HG03108 (cell line): ENCODE measurements at regions not wholly inside any gene's neighbourhood (a gene's known extent, or its start where the extent isn't known, plus 50 kb on each side); places are given as distances from the start of the nearest gene placed in this dataset.

Experiments
- ATAC-seq: cut with Tn5 transposase; IDR thresholded peaks from one replicate; pipeline ENCODE4 v1.9.1; 2021; ENCODE audit warnings: moderate library complexity; ENCODE audit not compliant: unreplicated experiment

DNA sequence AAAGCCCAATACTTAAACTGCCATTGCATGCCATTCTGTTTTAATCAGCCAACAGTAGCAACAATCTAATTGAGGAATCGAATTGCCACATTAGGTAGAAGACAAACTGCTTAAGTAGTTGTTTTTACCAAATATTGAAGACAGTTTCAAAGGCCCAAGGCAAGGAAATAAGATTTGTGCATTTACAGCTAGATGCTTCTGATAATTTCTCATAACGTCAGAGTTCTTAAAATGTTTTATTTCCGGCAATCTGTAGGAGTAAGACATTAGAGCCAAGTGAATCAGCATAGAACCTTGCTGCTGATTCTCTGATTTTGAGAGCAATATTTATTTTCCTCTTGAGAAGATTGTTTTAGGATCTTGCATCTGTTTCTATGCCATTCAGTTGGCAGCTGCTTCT is 174.3 kb downstream of the RBM43 start:
- no peak for ATAC-seq

GRCh38 chr2:151085181-151085611 is 176.5 kb downstream of the RBM43 start:
- ATAC-seq, result no peak

GRCh38 chr2:151083856-151084795 is 177.5 kb downstream of the RBM43 start:
- ATAC-seq, result no peak

GRCh38 chr2:151078889-151079288 is 182.8 kb downstream of the RBM43 start:
- ATAC-seq, result no peak

DNA sequence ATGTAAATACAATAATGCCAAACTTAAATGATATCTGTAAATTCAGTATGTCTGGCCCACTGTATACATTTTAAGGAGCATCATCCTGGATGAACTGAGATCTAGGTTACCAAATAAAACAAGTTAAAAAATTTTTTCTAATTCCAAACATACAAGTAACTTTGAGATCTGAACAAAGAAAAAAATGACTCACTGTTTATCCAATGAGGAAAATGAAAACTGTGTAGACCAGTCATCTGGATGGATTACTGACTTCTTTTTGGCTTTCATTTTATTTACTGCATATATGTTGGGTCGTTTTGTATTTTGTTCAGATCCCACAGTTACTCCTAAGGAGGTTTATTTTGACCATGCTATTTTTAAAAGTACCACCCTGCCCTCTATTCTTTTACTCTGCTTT is 189.8 kb downstream of the RBM43 start:
- no peak for ATAC-seq

DNA sequence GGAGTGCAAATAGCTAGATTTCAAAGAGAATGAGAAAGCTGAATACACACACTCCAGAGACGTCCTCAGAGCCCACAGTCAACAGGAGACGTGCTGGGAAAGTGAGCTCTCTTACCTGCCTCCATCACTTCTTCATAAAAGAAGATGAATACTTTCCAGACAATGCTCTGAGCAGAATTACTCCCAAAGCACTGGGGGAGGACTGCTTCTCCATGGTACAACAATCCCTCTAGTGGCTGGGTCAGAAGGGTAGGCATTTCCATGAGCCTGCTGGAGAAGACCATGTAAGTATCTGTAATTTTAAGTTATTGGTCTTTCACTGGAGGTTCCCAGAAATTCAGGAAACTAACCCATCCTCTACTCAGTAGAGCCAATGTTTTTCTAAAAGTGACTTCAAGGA is 190.3 kb downstream of the RBM43 start:
- ATAC-seq, result no peak

DNA sequence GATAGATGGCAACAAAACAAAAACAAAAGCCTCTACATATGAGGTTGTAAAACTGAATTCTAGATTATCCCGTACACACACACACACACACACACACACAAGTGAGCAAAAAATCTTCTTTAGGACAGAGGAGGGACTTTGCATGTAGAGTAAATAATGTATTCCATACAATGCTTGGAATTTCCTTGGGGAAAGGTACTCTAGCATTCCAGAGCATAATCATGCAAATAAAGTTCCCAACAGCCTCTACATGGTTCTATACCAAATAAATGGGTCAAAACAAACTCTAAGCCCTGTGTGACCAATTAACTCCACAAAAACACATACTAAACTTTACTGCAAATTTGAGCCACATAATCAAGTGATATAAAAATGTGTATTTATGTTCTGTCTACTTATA is 191.4 kb downstream of the RBM43 start:
- no peak for ATAC-seq

DNA sequence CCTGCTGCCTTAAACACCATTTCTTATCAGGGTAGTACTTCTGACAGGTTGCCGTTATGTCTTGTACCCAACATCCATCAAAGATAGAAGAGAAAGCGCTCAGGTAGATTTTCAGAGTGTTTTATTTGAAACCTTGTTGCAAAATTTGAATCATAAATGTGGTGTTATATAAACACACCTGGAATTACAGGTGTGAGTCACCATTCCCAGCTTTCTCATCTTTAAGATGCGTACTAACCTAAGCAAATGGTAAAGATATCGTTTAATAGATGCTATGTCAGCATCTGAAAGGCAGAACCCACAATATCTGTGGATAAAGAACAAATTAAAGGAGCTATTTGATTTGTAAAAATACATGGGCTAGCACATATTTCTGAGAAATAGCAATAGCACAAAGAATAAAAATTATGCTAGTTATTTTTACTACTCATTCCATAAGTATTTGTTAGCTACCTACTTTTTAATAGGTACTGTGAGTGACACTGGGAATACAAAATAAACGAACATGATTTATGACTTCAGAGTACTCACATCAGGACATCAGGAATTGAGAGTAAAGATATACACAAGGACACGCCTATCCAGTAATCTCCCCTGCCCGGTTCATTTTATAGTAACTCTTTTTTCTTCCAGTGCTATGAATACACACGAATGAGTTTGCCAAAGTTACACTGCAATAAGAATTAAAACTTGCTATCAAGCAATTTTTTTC is 193.8 kb downstream of the RBM43 start:
- ATAC-seq, result no peak

- ATAC-seq, result no peak
These were observed 198.4 kb downstream of the RBM43 start for GRCh38 chr2:151063271-151063670.

DNA sequence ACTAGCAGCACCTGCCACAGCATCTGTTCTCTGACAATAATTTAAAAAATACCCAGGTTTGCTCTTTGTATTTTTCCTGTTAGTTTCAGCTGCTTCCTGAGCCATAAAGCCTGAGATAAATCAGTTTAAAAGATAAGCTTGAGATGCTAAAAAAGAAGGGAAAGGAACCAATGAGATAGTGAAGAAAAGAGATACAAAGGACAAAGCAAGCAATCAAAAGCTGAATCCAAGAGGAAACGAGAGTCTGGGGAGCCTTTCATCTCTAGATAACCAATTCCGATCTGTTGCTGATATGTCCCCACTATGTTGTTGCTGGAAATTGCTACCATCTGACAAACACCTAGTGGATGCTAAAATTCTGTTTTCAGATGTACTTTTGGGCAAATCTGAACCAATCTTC is 201.4 kb downstream of the RBM43 start:
- no peak for ATAC-seq

DNA sequence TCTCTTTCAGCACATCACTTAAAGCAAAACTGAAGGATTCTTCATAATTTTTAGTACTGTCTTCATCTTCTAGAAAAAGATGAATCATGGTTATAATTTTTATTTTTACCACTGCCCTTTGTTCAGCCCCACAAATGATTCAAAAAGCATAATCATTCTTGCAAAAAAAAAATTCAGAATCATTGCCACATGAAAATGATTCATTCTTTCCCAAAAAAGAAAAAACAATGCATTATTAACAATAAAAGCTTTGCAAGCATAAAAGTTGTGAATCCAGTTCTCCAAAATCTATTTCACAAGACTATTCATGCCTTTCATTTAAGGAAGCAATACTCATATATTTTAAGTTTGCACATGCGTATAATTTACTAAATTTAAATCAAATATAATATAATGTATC is 204.8 kb downstream of the RBM43 start:
- no peak for ATAC-seq

DNA sequence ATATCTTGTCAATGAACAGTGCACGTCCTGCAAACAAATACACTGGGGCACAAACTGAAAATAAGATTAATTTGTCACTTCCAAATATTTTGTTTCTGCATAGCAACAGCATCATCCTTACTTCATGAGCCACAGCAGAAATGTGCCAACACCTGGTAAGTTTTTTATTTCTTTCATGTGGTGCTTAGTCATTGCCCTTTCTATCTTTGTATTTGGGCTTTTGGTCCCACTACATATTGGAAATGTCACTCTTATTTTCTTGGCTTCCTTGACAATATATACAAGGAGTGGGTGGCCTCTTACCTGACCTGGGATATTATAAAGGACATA is 208.0 kb downstream of the RBM43 start:
- no peak for ATAC-seq

DNA sequence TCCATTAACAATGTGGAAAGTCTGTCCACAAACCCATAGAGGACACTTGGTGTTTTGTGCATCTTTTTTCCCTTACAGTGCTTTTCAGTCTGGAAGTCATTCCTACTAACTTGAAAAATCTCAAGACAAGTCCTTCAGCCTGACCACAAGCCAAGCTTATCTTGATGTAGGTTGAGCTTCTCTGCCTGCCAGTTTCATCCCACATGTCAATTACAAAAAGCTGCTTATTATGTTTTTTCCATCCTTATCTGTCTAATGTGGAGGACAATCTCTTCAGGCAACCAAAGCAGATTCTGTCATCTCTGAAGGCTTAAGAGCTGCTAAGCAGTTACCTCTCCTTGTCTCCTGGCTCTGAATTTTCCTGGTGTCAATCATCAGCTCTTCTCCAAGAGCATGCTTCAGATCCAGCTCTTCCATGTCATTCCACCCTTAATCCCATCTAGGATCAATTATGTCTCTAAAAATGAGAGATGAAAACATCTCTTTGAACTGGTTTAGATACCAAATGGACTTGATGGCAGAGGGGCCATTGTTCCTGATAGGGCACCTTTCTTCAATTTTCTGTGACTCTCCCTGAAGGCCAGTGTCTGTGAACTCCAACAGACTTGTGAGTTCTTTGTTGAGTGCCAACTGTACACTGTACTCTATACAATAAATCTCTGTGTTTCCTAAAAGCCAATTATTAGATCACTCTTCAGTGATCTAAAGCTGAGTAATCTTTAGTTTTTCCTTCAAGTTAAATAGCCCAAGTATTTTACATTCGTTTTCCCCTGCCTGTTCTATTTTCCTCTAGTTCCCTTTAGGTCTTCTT is 208.6 kb downstream of the RBM43 start:
- ATAC-seq, result no peak

GRCh38 chr2:151051574-151052220 is 210.0 kb downstream of the RBM43 start:
- ATAC-seq, result peak; percentile 87

- no peak for ATAC-seq
These were observed 211.9 kb downstream of the RBM43 start for GRCh38 chr2:151049746-151050145.

DNA sequence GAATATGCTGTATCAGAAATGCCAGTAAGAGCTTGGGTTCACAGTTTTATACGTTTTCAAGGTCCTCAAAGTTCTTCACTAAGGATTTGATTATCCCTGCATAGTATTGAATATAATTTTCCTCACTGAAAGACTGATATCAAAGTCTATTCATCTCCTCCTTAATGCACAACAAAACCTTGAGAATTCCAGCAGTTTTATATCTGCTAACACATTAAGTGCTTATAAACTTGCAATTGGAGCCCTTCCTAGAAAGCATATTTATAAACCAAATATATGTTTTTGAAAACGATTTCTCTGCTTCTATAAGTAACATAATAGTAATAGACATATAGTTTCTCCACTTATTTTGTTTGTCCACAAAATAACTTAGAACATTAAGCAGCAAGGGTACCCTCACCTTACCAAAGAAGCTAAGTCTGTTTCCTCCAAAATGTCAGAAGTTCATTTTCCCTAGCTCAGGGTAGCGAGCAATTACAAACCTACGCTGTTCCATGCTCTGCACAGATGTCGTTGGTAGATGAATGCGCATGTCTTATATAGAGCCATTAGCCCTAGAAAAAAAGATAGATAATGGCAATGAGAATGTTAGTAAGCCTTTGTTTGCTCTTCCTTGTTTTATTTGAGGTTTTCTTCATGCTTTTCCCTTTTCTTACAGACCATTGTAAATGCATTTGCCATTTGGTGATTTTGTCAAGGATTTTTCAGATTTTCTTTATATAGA is 213.2 kb downstream of the RBM43 start:
- no peak for ATAC-seq

GRCh38 chr2:151043484-151043883 is 218.2 kb downstream of the RBM43 start:
- ATAC-seq, result no peak

GRCh38 chr2:151042964-151043363 is 218.7 kb downstream of the RBM43 start:
- ATAC-seq, result no peak

- no peak for ATAC-seq
These were observed 221.6 kb downstream of the RBM43 start for GRCh38 chr2:151040039-151040438.

GRCh38 chr2:151038516-151038915 is 223.1 kb downstream of the RBM43 start:
- ATAC-seq, result no peak
